ENCODE measurements at regions not wholly inside any gene's neighbourhood (a gene's known extent, or its start where the extent isn't known, plus 50 kb on each side); places are given as distances from the start of the nearest gene placed in this dataset.

- TF ChIP-seq, protein P1, sequence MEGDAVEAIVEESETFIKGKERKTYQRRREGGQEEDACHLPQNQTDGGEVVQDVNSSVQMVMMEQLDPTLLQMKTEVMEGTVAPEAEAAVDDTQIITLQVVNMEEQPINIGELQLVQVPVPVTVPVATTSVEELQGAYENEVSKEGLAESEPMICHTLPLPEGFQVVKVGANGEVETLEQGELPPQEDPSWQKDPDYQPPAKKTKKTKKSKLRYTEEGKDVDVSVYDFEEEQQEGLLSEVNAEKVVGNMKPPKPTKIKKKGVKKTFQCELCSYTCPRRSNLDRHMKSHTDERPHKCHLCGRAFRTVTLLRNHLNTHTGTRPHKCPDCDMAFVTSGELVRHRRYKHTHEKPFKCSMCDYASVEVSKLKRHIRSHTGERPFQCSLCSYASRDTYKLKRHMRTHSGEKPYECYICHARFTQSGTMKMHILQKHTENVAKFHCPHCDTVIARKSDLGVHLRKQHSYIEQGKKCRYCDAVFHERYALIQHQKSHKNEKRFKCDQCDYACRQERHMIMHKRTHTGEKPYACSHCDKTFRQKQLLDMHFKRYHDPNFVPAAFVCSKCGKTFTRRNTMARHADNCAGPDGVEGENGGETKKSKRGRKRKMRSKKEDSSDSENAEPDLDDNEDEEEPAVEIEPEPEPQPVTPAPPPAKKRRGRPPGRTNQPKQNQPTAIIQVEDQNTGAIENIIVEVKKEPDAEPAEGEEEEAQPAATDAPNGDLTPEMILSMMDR (conservative IDR thresholded peaks at IDR 0.05; ENCODE audit: low read depth, low read length): no peak
- TF ChIP-seq EZH2phosphoT487 (IDR thresholded peaks at IDR 0.05; ENCODE audit: borderline replicate concordance, low read length) (no peak), EZH2 (IDR thresholded peaks at IDR 0.05; ENCODE audit: low read length, unreplicated experiment) (no peak)
Observed at GRCh38 chr9:135015096-135015495, 72.4 kb upstream of the OLFM1 start.

All from PC-3 (cell line).